SH-SY5Y (cell line): ENCODE measurements at regions not wholly inside any gene's neighbourhood (a gene's known extent, or its start where the extent isn't known, plus 50 kb on each side); places are given as distances from the start of the nearest gene placed in this dataset.

ENCODE experiments used
- GATA2 ChIP-seq: IDR thresholded peaks from 2 replicates; pipeline ENCODE4 v1.6.1; 2011; ENCODE audit warnings: mild to moderate bottlenecking, low read depth, low read length
- GATA3 ChIP-seq: IDR thresholded peaks from 2 replicates; pipeline ENCODE4 v1.6.1; 2011; ENCODE audit warnings: low read depth, mild to moderate bottlenecking, low read length, moderate library complexity

- TF ChIP-seq GATA2 (no peak), GATA3 (no peak)
These were observed 323.6 kb downstream of the PCNX1 start for GRCh38 chr14:71230897-71231296.
